Activated naive CD8-positive, alpha-beta T cell treated with anti-CD3 and anti-CD28 coated beads for 36 hours (primary cell): ENCODE measurements at regions not wholly inside any gene's neighbourhood (a gene's known extent, or its start where the extent isn't known, plus 50 kb on each side); places are given as distances from the start of the nearest gene placed in this dataset.
"Not testable (repeated sequence)": the region's sequence is repeated elsewhere in the genome, so short reads cannot be mapped to it uniquely, and the experiment has no call there.

Source experiments
- DNase-seq: peaks from one replicate; pipeline ENCODE4 v3.0.0; 2021
- H3K27ac Mint-ChIP-seq: one replicate; pipeline ENCODE4 v1.8.0; 2022; ENCODE audit warnings: mild to moderate bottlenecking, moderate library complexity, mixed read lengths
- H3K27me3 Mint-ChIP-seq: one replicate; pipeline ENCODE4 v1.8.0; 2022; ENCODE audit warnings: mild to moderate bottlenecking, mixed read lengths
- H3K36me3 Mint-ChIP-seq: one replicate; pipeline ENCODE4 v1.8.0; 2021; ENCODE audit warnings: mild to moderate bottlenecking, mixed read lengths
- H3K4me1 Mint-ChIP-seq: one replicate; pipeline ENCODE4 v1.8.0; 2021; ENCODE audit warnings: mixed read lengths
- H3K4me3 Mint-ChIP-seq: one replicate; pipeline ENCODE4 v1.8.0; 2022; ENCODE audit warnings: mild to moderate bottlenecking, moderate library complexity, mixed read lengths
- H3K9me3 Mint-ChIP-seq: one replicate; pipeline ENCODE4 v1.8.0; 2022; ENCODE audit warnings: mixed read lengths

DNA sequence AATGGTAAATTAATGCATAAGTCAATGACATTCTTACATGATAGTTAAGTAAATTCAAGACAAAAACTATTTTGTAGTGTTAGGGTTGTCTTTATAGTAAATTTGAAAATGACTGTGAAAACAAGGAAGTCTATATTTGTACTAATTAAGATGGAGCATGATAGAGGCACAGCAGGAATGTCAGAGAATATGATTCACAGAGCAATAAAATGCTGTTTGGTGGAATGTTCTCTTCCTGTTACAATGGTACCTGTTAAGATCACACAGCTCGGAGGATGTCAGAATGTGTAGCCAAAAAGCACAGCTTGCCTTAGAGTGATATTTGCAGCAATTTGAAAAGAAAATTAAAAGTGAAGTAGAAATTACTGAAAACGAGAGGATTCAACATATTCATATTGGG lies 2339.7 kb upstream of the RAG2 start:
- Mint-ChIP-seq H3K27ac (no peak overlapping the region), H3K27me3 (no peaks in the 10 kb centered on the region), H3K9me3 (peaks cover 12% of the 10 kb centered on the region), H3K4me1 (no peaks in the 10 kb centered on the region), H3K36me3 (no peaks in the 10 kb centered on the region), H3K4me3 (no peak overlapping the region)
- no peak for DNase-seq

DNA sequence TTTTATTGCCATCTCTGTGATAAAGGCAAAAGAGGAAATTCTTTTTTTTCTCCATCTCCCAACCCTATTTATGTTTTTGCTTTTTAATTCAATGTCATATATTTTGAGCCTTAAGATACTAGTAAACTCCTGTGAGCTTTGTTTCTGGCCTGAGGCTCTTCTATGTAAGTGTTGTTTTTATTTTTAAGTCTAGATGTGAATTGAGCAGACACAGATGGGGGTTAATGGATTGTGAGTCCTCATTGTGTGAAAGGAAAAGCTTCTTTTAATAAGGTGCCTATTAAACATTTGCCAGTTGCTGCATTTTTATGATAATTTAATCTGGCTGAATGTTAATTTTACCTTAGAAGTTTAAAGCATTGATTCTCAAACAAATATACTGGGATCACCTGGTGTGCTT lies 2337.9 kb upstream of the RAG2 start:
- Mint-ChIP-seq H3K27ac (no peak overlapping the region), H3K36me3 (no peaks in the 10 kb centered on the region), H3K27me3 (no peaks in the 10 kb centered on the region), H3K4me1 (no peaks in the 10 kb centered on the region), H3K9me3 (peaks cover 17% of the 10 kb centered on the region), H3K4me3 (no peak overlapping the region)
- no peak for DNase-seq

DNA sequence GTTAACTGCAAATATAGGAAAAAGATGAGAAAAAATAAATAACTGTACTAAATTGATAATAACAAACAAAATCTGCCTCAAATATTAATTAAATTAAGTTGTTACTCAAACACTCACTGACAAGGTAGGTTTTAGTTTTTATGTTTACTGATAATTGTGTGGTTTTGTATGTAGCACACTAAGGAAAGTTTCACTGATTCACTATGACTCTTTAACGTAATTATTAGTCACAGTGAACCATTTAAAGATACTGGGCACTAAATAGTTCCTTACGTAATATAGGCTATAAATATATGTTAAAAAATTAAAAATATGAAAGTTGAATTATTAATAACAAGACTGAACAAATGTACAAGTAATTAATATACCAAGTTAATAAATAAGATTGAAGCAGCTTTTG lies 2330.0 kb upstream of the RAG2 start:
- Mint-ChIP-seq H3K4me1 (no peaks in the 10 kb centered on the region), H3K4me3 (no peak overlapping the region), H3K27me3 (no peaks in the 10 kb centered on the region), H3K9me3 (peaks cover 9% of the 10 kb centered on the region), H3K36me3 (no peaks in the 10 kb centered on the region), H3K27ac (no peak overlapping the region)
- DNase-seq: no peak

DNA sequence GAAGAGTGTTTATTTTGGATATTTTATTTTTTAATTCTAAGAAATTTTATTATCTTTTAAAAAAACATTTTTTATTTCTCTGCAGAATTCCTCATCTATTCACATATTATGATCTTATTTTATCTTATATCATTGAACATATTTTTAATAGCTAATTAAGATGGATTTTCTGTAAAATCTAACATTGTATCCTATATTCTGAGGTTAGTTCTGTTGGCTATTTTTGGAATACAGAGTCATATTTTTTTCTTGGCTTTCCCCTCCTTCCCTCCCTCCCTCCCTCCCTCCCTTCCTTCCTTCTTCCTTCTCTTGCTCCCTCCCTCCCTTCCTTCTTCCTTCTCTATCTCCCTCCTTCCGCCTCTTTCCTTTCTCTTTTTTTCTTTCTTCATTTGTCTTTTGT lies 2326.6 kb upstream of the RAG2 start:
- no peaks in the 10 kb centered on the region for H3K4me1 Mint-ChIP-seq
- no peaks in the 10 kb centered on the region for H3K27me3 Mint-ChIP-seq
- H3K9me3 Mint-ChIP-seq: peaks cover 8% of the 10 kb centered on the region
- H3K36me3 Mint-ChIP-seq: no peaks in the 10 kb centered on the region
- DNase-seq: no peak
- no peak overlapping the region for H3K27ac Mint-ChIP-seq
- no peak overlapping the region for H3K4me3 Mint-ChIP-seq

DNA sequence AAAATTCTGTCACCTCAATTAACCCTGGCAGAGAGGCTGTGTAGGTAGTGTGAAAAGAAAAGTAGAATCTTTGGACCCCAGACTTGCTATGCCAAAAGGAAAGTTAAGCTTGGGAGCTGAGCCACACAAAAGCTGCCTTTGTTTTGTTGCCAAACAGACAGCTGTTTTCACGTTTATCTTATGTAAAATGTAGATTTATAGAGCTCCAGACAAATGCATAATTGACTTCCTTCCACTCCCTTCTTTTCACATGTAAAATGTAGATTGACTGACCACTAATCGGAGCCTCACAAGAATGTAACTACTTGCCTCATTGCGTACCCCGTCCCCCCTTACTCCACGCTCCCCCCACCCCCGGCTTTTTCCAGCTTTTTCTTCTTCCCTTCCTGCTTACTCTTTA lies 2302.2 kb upstream of the RAG2 start:
- H3K4me3 Mint-ChIP-seq: no peak overlapping the region
- H3K4me1 Mint-ChIP-seq: no peaks in the 10 kb centered on the region
- no peak for DNase-seq
- no peak overlapping the region for H3K27ac Mint-ChIP-seq
- no peaks in the 10 kb centered on the region for H3K36me3 Mint-ChIP-seq
- no peaks in the 10 kb centered on the region for H3K27me3 Mint-ChIP-seq
- H3K9me3 Mint-ChIP-seq: no peaks in the 10 kb centered on the region

DNA sequence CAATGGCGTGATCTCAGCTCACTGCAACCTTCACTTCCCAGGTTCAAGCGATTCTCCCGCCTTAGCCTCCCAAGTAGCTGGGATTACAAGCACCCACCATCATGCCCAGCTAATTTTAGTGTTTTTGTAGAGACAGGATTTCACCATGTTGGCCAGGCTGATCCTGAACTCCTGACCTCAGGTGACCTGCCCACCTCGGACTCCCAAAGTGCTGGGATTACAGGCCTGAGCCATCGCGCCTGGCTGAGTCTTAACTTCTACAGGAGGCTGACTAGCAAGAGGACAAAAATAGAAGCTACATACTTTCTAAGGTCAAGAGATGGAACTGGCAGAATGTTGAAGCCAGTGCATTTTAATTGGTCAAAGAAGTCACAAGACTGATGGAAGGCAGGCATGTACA lies 2296.2 kb upstream of the RAG2 start:
- not testable (repeated sequence) for H3K36me3 Mint-ChIP-seq, H3K9me3 Mint-ChIP-seq, DNase-seq, H3K27me3 Mint-ChIP-seq, H3K27ac Mint-ChIP-seq, H3K4me1 Mint-ChIP-seq, H3K4me3 Mint-ChIP-seq

DNA sequence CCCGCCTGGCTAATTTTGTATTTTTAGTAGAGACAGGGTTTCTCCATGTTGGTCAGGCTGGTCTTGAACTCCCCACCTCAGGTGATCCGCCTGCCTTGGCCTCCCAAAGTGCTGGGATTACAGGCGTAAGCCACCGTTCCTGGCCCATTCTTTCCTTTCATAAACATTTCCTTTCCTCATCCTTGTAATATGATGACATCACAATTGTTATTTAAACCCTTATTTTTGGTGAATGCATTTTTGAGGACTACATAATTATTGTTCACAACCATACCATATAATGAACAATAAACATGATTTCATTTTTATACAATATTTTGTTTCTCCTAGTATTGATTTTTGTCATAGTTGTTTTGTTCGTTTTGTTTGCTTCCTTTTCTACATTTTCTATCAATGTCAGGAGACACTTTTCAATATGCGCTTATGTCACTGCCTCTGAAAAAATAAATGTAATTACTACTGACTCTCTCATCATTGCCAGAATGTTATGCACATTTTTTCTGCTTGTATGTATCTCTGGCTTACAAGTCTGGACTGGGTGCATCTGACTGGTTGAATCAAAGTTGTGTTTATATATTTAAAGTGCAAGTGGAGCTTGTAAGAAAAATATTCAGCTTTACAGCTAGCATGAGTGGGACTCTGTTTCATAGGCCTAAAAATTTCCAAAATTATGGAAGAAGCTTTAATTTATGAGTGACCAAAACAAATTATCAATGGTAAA lies 2286.3 kb upstream of the RAG2 start:
- Mint-ChIP-seq H3K4me1 (no peaks in the 10 kb centered on the region), H3K27ac (no peak overlapping the region), H3K27me3 (no peaks in the 10 kb centered on the region), H3K36me3 (no peaks in the 10 kb centered on the region), H3K4me3 (no peak overlapping the region), H3K9me3 (no peaks in the 10 kb centered on the region)
- no peak for DNase-seq

DNA sequence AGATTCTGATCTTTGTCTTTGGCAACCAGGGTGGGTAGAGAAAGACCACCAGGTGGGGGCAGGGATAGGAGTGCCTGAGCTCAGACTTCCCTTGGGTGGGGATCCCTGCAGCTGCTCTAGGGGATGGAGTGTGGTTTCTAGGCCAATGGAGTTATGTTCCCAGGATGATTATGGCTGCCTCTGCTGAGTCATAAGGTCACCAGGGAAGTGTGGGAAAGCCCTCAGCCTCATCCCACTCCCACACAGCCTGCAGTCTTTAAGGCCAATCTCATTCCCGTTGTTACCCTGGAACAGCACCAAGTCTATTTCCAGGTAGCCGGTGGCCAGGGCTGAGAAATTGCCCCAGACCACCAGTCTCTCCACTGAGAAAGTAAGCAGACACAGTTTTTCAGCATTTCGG lies 2269.3 kb upstream of the RAG2 start:
- DNase-seq: no peak
- H3K9me3 Mint-ChIP-seq: peaks cover 18% of the 10 kb centered on the region
- H3K36me3 Mint-ChIP-seq: no peaks in the 10 kb centered on the region
- H3K4me1 Mint-ChIP-seq: no peaks in the 10 kb centered on the region
- no peak overlapping the region for H3K4me3 Mint-ChIP-seq
- no peaks in the 10 kb centered on the region for H3K27me3 Mint-ChIP-seq
- H3K27ac Mint-ChIP-seq: no peak overlapping the region

DNA sequence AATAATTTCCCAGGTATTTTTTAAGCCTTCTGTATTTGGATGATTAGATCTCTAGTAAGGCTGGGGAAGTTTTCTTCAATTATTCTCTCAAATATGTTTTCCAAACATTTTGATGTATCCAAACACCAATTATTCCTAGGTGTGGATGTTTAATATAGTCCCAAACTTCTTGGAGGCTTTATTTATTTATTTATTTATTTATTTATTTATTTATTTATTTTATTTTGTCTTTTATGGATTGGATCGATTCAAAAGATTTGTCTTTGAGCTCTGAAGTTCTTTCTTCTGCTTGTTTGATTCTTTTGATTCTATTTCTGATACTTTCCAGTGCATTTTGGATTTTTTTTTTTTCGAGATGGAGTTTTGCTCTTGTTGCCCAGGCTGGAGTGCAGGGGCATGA lies 2267.9 kb upstream of the RAG2 start:
- no peaks in the 10 kb centered on the region for H3K27me3 Mint-ChIP-seq
- H3K4me1 Mint-ChIP-seq: no peaks in the 10 kb centered on the region
- H3K9me3 Mint-ChIP-seq: peaks cover 20% of the 10 kb centered on the region
- DNase-seq: no peak
- H3K27ac Mint-ChIP-seq: no peak overlapping the region
- H3K4me3 Mint-ChIP-seq: no peak overlapping the region
- no peaks in the 10 kb centered on the region for H3K36me3 Mint-ChIP-seq

DNA sequence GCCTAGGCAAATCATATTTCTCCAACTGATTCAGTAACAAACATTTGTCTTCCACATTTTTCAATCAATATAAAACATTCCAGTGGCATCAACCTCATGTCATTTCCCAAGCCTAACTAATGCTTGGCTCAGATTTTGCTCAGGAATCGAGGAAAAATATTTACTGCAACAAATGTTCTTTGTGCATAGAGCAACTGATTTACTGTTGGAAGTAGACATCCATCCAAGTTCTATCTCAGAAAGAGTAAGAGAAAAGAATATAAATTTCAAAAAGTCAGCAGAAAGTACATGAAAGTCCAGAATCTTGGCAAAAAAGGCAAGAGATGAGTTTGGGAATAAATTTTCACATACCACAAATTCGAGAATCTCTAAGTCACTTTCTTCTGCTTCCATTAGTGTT lies 2245.0 kb upstream of the RAG2 start:
- peaks cover 16% of the 10 kb centered on the region for H3K9me3 Mint-ChIP-seq
- no peaks in the 10 kb centered on the region for H3K36me3 Mint-ChIP-seq
- no peak for DNase-seq
- no peaks in the 10 kb centered on the region for H3K27me3 Mint-ChIP-seq
- no peaks in the 10 kb centered on the region for H3K4me1 Mint-ChIP-seq
- no peak overlapping the region for H3K4me3 Mint-ChIP-seq
- no peak overlapping the region for H3K27ac Mint-ChIP-seq

DNA sequence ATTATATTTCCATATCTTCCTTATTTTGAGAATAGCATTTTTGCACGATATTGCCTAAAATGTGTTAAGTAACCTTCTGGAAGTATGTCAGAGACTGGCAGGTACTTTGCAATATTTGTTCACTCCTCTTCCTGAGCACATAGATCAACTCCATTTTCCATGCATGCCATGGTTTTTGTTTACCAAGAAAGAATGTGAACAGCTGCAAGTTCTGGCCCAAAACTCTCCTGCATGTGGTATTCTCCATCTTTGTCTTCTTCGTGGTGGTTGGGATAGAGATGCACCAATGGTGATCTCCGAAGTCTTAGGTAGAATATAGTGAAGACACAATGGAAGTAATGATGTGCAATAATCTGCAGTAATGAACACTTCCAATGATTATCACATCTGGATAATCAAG lies 2241.0 kb upstream of the RAG2 start:
- peaks cover 9% of the 10 kb centered on the region for H3K9me3 Mint-ChIP-seq
- H3K36me3 Mint-ChIP-seq: no peaks in the 10 kb centered on the region
- H3K27ac Mint-ChIP-seq: no peak overlapping the region
- no peak overlapping the region for H3K4me3 Mint-ChIP-seq
- H3K4me1 Mint-ChIP-seq: no peaks in the 10 kb centered on the region
- H3K27me3 Mint-ChIP-seq: no peaks in the 10 kb centered on the region
- no peak for DNase-seq

DNA sequence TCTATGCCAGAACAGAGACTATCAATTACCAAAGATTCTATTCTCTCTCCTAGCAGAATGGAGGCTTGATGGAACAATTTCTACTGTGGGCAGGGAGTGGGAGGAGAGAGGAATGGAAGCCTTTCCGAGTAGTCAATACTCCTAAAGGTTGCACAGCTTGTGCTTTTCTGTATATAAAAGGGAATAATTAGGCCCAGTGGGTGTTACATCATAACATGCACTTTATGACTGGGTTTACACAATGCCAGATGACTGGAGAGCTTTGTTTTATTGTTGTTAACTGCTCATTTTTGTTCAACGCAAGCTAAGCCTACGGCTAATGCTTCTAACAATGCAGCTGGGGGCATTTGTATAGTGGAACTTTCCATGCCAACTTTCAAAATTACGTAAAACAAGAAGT lies 2237.9 kb upstream of the RAG2 start:
- Mint-ChIP-seq H3K36me3 (no peaks in the 10 kb centered on the region), H3K27ac (no peak overlapping the region), H3K4me1 (no peaks in the 10 kb centered on the region), H3K4me3 (no peak overlapping the region), H3K9me3 (peaks cover 5% of the 10 kb centered on the region), H3K27me3 (no peaks in the 10 kb centered on the region)
- DNase-seq: no peak

DNA sequence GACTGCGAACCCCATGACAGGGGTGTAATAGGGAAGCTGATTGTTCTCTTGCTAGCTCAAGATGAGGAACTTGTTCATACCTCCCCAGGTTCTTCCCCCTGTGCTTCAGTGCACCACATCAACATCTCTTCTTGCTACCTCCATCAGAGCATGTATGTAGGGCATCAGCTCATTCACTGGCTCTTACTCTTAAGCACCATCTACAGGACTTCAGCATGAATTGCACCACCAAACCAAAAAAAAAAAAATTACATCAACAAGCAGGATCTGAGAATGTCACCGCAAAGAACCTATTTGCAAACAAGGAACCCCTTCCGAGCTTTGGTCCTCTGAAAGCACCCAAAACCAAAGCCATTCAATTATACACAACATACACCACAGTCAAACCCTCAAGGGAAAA lies 2226.5 kb upstream of the RAG2 start:
- Mint-ChIP-seq H3K27ac (no peak overlapping the region), H3K9me3 (peaks cover 25% of the 10 kb centered on the region), H3K27me3 (no peaks in the 10 kb centered on the region), H3K4me1 (no peaks in the 10 kb centered on the region), H3K36me3 (no peaks in the 10 kb centered on the region), H3K4me3 (no peak overlapping the region)
- no peak for DNase-seq

DNA sequence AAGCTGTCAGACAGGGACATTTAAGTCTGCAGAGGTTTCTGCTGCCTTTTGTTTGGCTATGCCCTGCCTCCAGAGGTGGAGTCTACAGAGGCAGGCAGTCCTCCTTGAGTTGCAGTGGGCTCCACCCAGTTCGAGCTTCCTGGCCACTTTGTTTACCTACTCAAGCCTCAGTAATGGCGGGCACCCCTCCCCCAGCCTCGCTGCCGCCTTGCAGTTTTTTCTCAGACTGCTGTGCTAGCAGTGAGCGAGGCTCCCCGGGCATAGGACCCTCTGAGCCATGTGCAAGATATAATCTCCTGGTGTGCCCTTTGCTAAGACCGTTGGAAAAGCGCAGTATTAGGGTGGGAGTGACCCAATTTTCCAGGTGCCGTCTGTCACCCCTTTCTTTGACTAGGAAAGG lies 2223.8 kb upstream of the RAG2 start:
- peaks cover 19% of the 10 kb centered on the region for H3K9me3 Mint-ChIP-seq
- not testable (repeated sequence) for DNase-seq, H3K27me3 Mint-ChIP-seq, H3K27ac Mint-ChIP-seq, H3K4me3 Mint-ChIP-seq, H3K36me3 Mint-ChIP-seq, H3K4me1 Mint-ChIP-seq

DNA sequence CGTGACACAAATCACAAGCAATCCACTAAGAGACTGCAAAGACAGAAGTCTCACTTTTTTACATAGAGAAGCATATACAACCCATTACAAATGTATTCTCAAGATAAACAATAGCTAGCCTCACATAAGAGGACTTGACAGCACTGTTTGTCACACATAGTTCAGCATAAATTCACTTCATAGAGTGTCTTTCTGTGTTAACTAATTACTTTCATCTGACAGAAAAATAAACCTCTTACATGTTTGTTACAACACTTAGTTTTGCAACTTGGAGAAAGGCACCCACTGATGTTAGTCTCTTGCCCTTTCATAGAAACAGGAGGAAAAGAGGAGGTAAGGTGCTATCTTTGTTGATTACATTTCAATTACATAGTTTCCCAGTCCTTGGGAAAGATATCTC lies 2221.9 kb upstream of the RAG2 start:
- no peak for DNase-seq
- Mint-ChIP-seq H3K27me3 (no peaks in the 10 kb centered on the region), H3K4me3 (no peak overlapping the region), H3K4me1 (no peaks in the 10 kb centered on the region), H3K9me3 (peaks cover 14% of the 10 kb centered on the region), H3K27ac (no peak overlapping the region), H3K36me3 (no peaks in the 10 kb centered on the region)

DNA sequence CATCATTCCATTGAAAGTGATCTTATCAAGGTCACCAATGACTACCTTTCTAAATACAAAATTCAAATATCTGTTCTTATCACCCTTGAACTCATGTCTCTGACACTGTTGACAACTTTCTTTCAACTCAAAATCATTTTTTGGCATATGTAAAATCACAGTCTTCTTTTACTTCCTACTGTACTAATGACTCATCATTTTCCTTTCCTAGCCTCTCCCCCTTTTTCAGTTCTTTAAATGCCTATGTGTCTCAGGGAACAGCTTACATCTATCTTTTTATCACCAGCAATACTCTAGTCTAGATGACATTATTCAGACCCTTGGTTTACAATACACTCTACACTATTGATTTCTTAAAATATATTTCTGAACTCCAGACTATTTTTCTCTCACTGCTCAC lies 2220.7 kb upstream of the RAG2 start:
- no peak for DNase-seq
- H3K27me3 Mint-ChIP-seq: no peaks in the 10 kb centered on the region
- no peaks in the 10 kb centered on the region for H3K4me1 Mint-ChIP-seq
- H3K9me3 Mint-ChIP-seq: peaks cover 10% of the 10 kb centered on the region
- no peaks in the 10 kb centered on the region for H3K36me3 Mint-ChIP-seq
- H3K27ac Mint-ChIP-seq: no peak overlapping the region
- no peak overlapping the region for H3K4me3 Mint-ChIP-seq

DNA sequence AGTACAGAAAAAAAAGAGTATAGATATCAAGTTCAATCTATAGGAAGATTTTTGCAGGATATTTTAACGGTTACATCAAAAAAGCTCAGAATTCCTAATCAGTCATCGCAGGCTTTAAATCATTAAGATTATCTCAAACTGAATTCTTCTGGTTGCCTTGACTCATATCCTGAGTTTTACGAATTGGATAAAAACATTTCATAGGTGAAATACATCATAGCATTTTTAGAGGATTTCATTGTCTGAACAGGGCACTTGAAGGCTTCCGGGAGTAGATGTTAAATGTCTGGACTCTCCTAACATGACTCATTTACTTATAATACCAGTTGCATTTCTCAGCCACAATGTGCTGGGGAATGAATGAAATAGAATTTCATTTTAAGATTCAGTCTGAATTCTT lies 2216.6 kb upstream of the RAG2 start:
- H3K9me3 Mint-ChIP-seq: peaks cover 13% of the 10 kb centered on the region
- no peaks in the 10 kb centered on the region for H3K27me3 Mint-ChIP-seq
- no peaks in the 10 kb centered on the region for H3K36me3 Mint-ChIP-seq
- H3K4me3 Mint-ChIP-seq: no peak overlapping the region
- no peak overlapping the region for H3K27ac Mint-ChIP-seq
- no peak for DNase-seq
- no peaks in the 10 kb centered on the region for H3K4me1 Mint-ChIP-seq
